NCI-H748 (cell line): ENCODE measurements at regions not wholly inside any gene's neighbourhood (a gene's known extent, or its start where the extent isn't known, plus 50 kb on each side); places are given as distances from the start of the nearest gene placed in this dataset.
A peak's percentile ranks its signal among the peaks of the same experiment; 100 is the strongest.

Experiments
- DNase-seq: peaks from one replicate; lab custom pipeline; 2025; ENCODE audit not compliant: unreplicated experiment; lab: John Stamatoyannopoulos, UW

GRCh38 chr2:8049851-8050571 is 631.8 kb upstream of the ID2 start:
- no peak for DNase-seq

GRCh38 chr2:8053216-8053615 is 628.6 kb upstream of the ID2 start:
- no peak for DNase-seq

- DNase-seq: no peak
Observed at GRCh38 chr2:8054070-8054469, 627.8 kb upstream of the ID2 start.

GRCh38 chr2:8058652-8059051 is 623.2 kb upstream of the ID2 start:
- peak; percentile 48 for DNase-seq

- peak; percentile 96 for DNase-seq
Observed at GRCh38 chr2:8059255-8059654, 622.6 kb upstream of the ID2 start.

GRCh38 chr2:8059794-8060193 is 622.1 kb upstream of the ID2 start:
- peak; percentile 47 for DNase-seq

GRCh38 chr2:8061219-8061618 is 620.6 kb upstream of the ID2 start:
- no peak for DNase-seq

GRCh38 chr2:8064603-8065002 is 617.3 kb upstream of the ID2 start:
- DNase-seq: no peak

GRCh38 chr2:8065191-8065590 is 616.7 kb upstream of the ID2 start:
- no peak for DNase-seq

- no peak for DNase-seq
Observed at GRCh38 chr2:8067784-8068336, 614.0 kb upstream of the ID2 start.

GRCh38 chr2:8072907-8073306 is 608.9 kb upstream of the ID2 start:
- no peak for DNase-seq

GRCh38 chr2:8073916-8074315 is 607.9 kb upstream of the ID2 start:
- DNase-seq: no peak

GRCh38 chr2:8076448-8077342 is 605.2 kb upstream of the ID2 start:
- DNase-seq: no peak

- no peak for DNase-seq
Observed at GRCh38 chr2:8078705-8079104, 603.2 kb upstream of the ID2 start.

- DNase-seq: no peak
Observed at GRCh38 chr2:8080063-8080462, 601.8 kb upstream of the ID2 start.

GRCh38 chr2:8081130-8081529 is 600.7 kb upstream of the ID2 start:
- no peak for DNase-seq

- DNase-seq: no peak
Observed at GRCh38 chr2:8082840-8083239, 599.0 kb upstream of the ID2 start.

GRCh38 chr2:8086357-8086756 is 595.5 kb upstream of the ID2 start:
- no peak for DNase-seq

- no peak for DNase-seq
Observed at GRCh38 chr2:8086796-8087479, 594.9 kb upstream of the ID2 start.

- no peak for DNase-seq
Observed at GRCh38 chr2:8087480-8087840, 594.4 kb upstream of the ID2 start.

- no peak for DNase-seq
Observed at GRCh38 chr2:8088810-8089209, 593.0 kb upstream of the ID2 start.

GRCh38 chr2:8089596-8089995 is 592.3 kb upstream of the ID2 start:
- DNase-seq: no peak
